HG02884 (cell line): ENCODE measurements at regions not wholly inside any gene's neighbourhood (a gene's known extent, or its start where the extent isn't known, plus 50 kb on each side); places are given as distances from the start of the nearest gene placed in this dataset.

ENCODE experiments used
- ATAC-seq: cut with Tn5 transposase; IDR thresholded peaks from one replicate; pipeline ENCODE4 v1.9.1; 2021; ENCODE audit warnings: mild to moderate bottlenecking, moderate library complexity; ENCODE audit not compliant: unreplicated experiment

- no peak for ATAC-seq
Observed at GRCh38 chr18:75812761-75813160, 385.3 kb upstream of the SMIM21 start.

- no peak for ATAC-seq
Observed at GRCh38 chr18:75810961-75811551, 383.6 kb upstream of the SMIM21 start.

GRCh38 chr18:75810516-75810915 is 383.0 kb upstream of the SMIM21 start:
- no peak for ATAC-seq

- ATAC-seq: no peak
Observed at GRCh38 chr18:75809926-75810255, 382.4 kb upstream of the SMIM21 start.

- ATAC-seq: no peak
Observed at GRCh38 chr18:75809151-75809925, 381.8 kb upstream of the SMIM21 start.

GRCh38 chr18:75805265-75805664 is 377.8 kb upstream of the SMIM21 start:
- ATAC-seq: no peak

- no peak for ATAC-seq
Observed at GRCh38 chr18:75802681-75803080, 375.2 kb upstream of the SMIM21 start.

GRCh38 chr18:75801178-75801577 is 373.7 kb upstream of the SMIM21 start:
- ATAC-seq: no peak

- ATAC-seq: no peak
Observed at GRCh38 chr18:75800331-75800648, 372.8 kb upstream of the SMIM21 start.

GRCh38 chr18:75799449-75800330 is 372.2 kb upstream of the SMIM21 start:
- no peak for ATAC-seq

GRCh38 chr18:75797046-75797445 is 369.5 kb upstream of the SMIM21 start:
- no peak for ATAC-seq

- ATAC-seq: no peak
Observed at GRCh38 chr18:75790796-75791195, 363.3 kb upstream of the SMIM21 start.

- ATAC-seq: no peak
Observed at GRCh38 chr18:75790111-75790510, 362.6 kb upstream of the SMIM21 start.

- ATAC-seq: no peak
Observed at GRCh38 chr18:75785834-75786233, 358.3 kb upstream of the SMIM21 start.

- ATAC-seq: no peak
Observed at GRCh38 chr18:75785206-75785605, 357.7 kb upstream of the SMIM21 start.

GRCh38 chr18:75784390-75784789 is 356.9 kb upstream of the SMIM21 start:
- no peak for ATAC-seq

GRCh38 chr18:75783566-75784281 is 356.2 kb upstream of the SMIM21 start:
- ATAC-seq: no peak

- ATAC-seq: no peak
Observed at GRCh38 chr18:75782826-75783225, 355.3 kb upstream of the SMIM21 start.

GRCh38 chr18:75782204-75782603 is 354.7 kb upstream of the SMIM21 start:
- ATAC-seq: no peak

- no peak for ATAC-seq
Observed at GRCh38 chr18:75779910-75780309, 352.4 kb upstream of the SMIM21 start.

GRCh38 chr18:75779450-75779849 is 351.9 kb upstream of the SMIM21 start:
- ATAC-seq: no peak
